ENCODE measurements at regions not wholly inside any gene's neighbourhood (a gene's known extent, or its start where the extent isn't known, plus 50 kb on each side); places are given as distances from the start of the nearest gene placed in this dataset.

GRCh38 chr10:61314273-61314672, 138.9 kb downstream of the TMEM26 start:
- DNase-seq = no peak
- no peak for TF ChIP-seq CTCF (IDR thresholded peaks at IDR 0.05; ENCODE audit: unreplicated experiment)
- Mint-ChIP-seq H3K36me3 (ENCODE audit: insufficient read depth, unreplicated experiment) (no peaks in the 10 kb centered on the region), H3K9me3 (ENCODE audit: low read depth, unreplicated experiment) (no peaks in the 10 kb centered on the region), H3K27ac (ENCODE audit: unreplicated experiment) (no peak overlapping the region), H3K27me3 (ENCODE audit: unreplicated experiment) (no peaks in the 10 kb centered on the region), H3K4me3 (ENCODE audit: low read depth, unreplicated experiment) (no peak overlapping the region), H3K4me1 (ENCODE audit: low read depth, unreplicated experiment) (peaks cover 8% of the 10 kb centered on the region)
- intact Hi-C loops (cut with micrococcal nuclease; ENCODE audit: unreplicated experiment) = no loop called here
- CTCF ChIA-PET = no interaction called here
- no TSS peak for BruUV-seq (replicated peaks)

GRCh38 chr10:61313460-61313859, 139.7 kb downstream of the TMEM26 start:
- BruUV-seq (replicated peaks) = no TSS peak
- CTCF ChIA-PET = interaction anchor here (0.6 kb wide), 1 partner anchor 515 kb away, joined by 4 read pairs; no protein-coding TSS in a partner anchor
- peaks cover 8% of the 10 kb centered on the region for H3K4me1 Mint-ChIP-seq (ENCODE audit: low read depth, unreplicated experiment)

GRCh38 chr10:61304746-61305145, 148.4 kb downstream of the TMEM26 start:
- Mint-ChIP-seq H3K4me1 (ENCODE audit: low read depth, unreplicated experiment) (no peaks in the 10 kb centered on the region), H3K9me3 (ENCODE audit: low read depth, unreplicated experiment) (no peaks in the 10 kb centered on the region), H3K4me3 (ENCODE audit: low read depth, unreplicated experiment) (no peak overlapping the region), H3K27ac (ENCODE audit: unreplicated experiment) (no peak overlapping the region), H3K27me3 (ENCODE audit: unreplicated experiment) (no peaks in the 10 kb centered on the region), H3K36me3 (ENCODE audit: insufficient read depth, unreplicated experiment) (no peaks in the 10 kb centered on the region)
- no peak for DNase-seq
- no TSS peak for BruUV-seq (replicated peaks)
- intact Hi-C loops (cut with micrococcal nuclease; ENCODE audit: unreplicated experiment) = no loop called here
- CTCF ChIA-PET = no interaction called here
- TF ChIP-seq CTCF (IDR thresholded peaks at IDR 0.05; ENCODE audit: unreplicated experiment) = no peak

More at GRCh38 chr10:61313460-61313859, 139.7 kb downstream of the TMEM26 start:
- Mint-ChIP-seq H3K27ac (ENCODE audit: unreplicated experiment) (no peak overlapping the region), H3K9me3 (ENCODE audit: low read depth, unreplicated experiment) (no peaks in the 10 kb centered on the region), H3K27me3 (ENCODE audit: unreplicated experiment) (no peaks in the 10 kb centered on the region), H3K36me3 (ENCODE audit: insufficient read depth, unreplicated experiment) (no peaks in the 10 kb centered on the region), H3K4me3 (ENCODE audit: low read depth, unreplicated experiment) (no peak overlapping the region)
- TF ChIP-seq CTCF (IDR thresholded peaks at IDR 0.05; ENCODE audit: unreplicated experiment) = no peak
- DNase-seq = no peak
- intact Hi-C loops (cut with micrococcal nuclease; ENCODE audit: unreplicated experiment) = no loop called here

GRCh38 chr10:61302124-61302523, 151.1 kb downstream of the TMEM26 start:
- Mint-ChIP-seq H3K4me1 (ENCODE audit: low read depth, unreplicated experiment) (no peaks in the 10 kb centered on the region), H3K27ac (ENCODE audit: unreplicated experiment) (no peak overlapping the region), H3K4me3 (ENCODE audit: low read depth, unreplicated experiment) (no peak overlapping the region), H3K9me3 (ENCODE audit: low read depth, unreplicated experiment) (peaks cover 7% of the 10 kb centered on the region), H3K36me3 (ENCODE audit: insufficient read depth, unreplicated experiment) (no peaks in the 10 kb centered on the region), H3K27me3 (ENCODE audit: unreplicated experiment) (no peaks in the 10 kb centered on the region)
- no TSS peak for BruUV-seq (replicated peaks)
- intact Hi-C loops (cut with micrococcal nuclease; ENCODE audit: unreplicated experiment) = no loop called here
- no peak for DNase-seq
- CTCF ChIA-PET = no interaction called here
- TF ChIP-seq CTCF (IDR thresholded peaks at IDR 0.05; ENCODE audit: unreplicated experiment) = no peak
